OCI-LY3 (cell line): ENCODE measurements at regions not wholly inside any gene's neighbourhood (a gene's known extent, or its start where the extent isn't known, plus 50 kb on each side); places are given as distances from the start of the nearest gene placed in this dataset.

Source experiments
- H2AFZ ChIP-seq: fragments of 200-600, 300-600 bp; shearing (Covaris generic); 2 replicates; pipeline ENCODE4 v1.6.0; 2014; ENCODE audit warnings: antibody characterized with exemption, low read depth, low read length
- H3K27ac ChIP-seq: fragments of 200-600, 300-600 bp; sonication (generic); 2 replicates; pipeline ENCODE4 v1.5.1; 2014; ENCODE audit warnings: mild to moderate bottlenecking, low read length, moderate library complexity, mixed read lengths
- H3K27me3 ChIP-seq: fragments of 200-600, 300-600 bp; sonication (generic); 2 replicates; pipeline ENCODE4 v1.6.1; 2014; ENCODE audit warnings: low read depth, low read length, mixed read lengths
- H3K36me3 ChIP-seq: fragments of 200-600, 300-600 bp; sonication (generic); replicated peaks from 2 replicates; pipeline ENCODE3; 2014; ENCODE audit warnings: low read depth, low read length, mixed read lengths
- H3K4me1 ChIP-seq: fragments of 300-600, 200-600 bp; sonication (generic); 2 replicates; pipeline ENCODE4 v1.6.1; 2014; ENCODE audit warnings: low read length, mixed read lengths
- H3K4me2 ChIP-seq: fragments of 200-600, 300-600 bp; sonication (generic); 2 replicates; pipeline ENCODE4 v1.6.1; 2014; ENCODE audit warnings: low read length, mixed read lengths
- H3K4me3 ChIP-seq: fragments of 300-600, 200-600 bp; sonication (generic); 2 replicates; pipeline ENCODE4 v1.5.1; 2014; ENCODE audit warnings: antibody characterized with exemption, mild to moderate bottlenecking, low read length, moderate library complexity
- H3K79me2 ChIP-seq: fragments of 300-600, 200-600 bp; shearing (Covaris generic); 2 replicates; pipeline ENCODE4 v1.6.1; 2014; ENCODE audit warnings: mild to moderate bottlenecking, low read length, mixed read lengths
- H3K9ac ChIP-seq: fragments of 300-600, 200-600 bp; shearing (Covaris generic); 2 replicates; pipeline ENCODE4 v1.6.0; 2014; ENCODE audit warnings: mild to moderate bottlenecking, low read length, moderate library complexity
- H3K9me3 ChIP-seq: fragments of 200-600, 300-600 bp; shearing (Covaris generic); 2 replicates; pipeline ENCODE4 v1.6.1; 2014; ENCODE audit warnings: low read length, mixed read lengths; ENCODE audit not compliant: insufficient read depth
- H4K20me1 ChIP-seq: fragments of 200-600, 300-600 bp; sonication (generic); 2 replicates; pipeline ENCODE4 v1.6.1; 2016; ENCODE audit warnings: low read length, mixed read lengths; ENCODE audit not compliant: insufficient read depth
- CTCF ChIP-seq: fragments of 200-600, 300-600 bp; sonication (generic); IDR thresholded peaks from 2 replicates; pipeline ENCODE4 v1.5.1; 2014; ENCODE audit warnings: antibody characterized with exemption, low read length, low read depth
- EZH2phosphoT487 ChIP-seq: fragments of 200-600 bp; shearing (Covaris generic); IDR thresholded peaks from 2 replicates; pipeline ENCODE4 v1.6.1; 2018; ENCODE audit warnings: antibody characterized with exemption, mixed run types, low read depth

DNA sequence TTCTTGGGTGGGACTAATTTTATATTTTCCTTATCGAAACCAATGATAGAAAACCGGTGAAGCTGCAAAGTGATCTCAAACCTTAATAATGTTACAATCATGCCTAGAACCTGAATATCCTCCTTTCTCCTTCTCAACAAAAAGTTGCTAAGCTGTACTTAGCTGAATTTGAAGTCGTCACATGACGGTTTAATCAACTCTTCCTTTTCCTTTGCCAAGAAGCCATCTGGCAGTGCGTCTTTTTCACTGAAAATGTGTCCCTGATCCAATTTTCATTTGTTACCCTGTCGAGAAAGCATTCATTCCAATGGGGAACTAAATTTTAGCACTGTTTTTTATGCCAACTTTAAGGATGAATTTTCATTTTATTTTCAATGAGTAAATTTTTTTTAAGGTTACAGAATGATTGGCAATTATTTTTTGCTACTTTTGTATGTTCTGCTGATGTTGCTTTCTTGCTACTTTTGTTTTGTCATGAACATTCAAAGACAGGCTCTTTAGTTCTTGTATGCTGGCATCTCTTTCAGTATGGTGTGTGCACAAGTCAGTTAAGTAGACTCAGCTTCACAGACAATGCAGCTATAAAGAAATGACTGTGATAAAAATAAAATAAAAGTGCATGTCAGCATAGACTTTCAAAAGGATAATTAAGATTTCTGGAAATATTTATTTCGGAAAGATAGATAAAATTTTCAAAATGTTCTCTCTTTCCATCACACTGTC lies 980.0 kb downstream of the DNAJB9 start:
- no peaks in the 10 kb centered on the region for H4K20me1 ChIP-seq
- no peaks in the 10 kb centered on the region for H3K79me2 ChIP-seq
- H3K9me3 ChIP-seq: no peaks in the 10 kb centered on the region
- no peak overlapping the region for H3K27ac ChIP-seq
- H3K9ac ChIP-seq: no peak overlapping the region
- no peak overlapping the region for H2AFZ ChIP-seq
- no peak overlapping the region for H3K4me2 ChIP-seq
- no peaks in the 10 kb centered on the region for H3K36me3 ChIP-seq
- TF ChIP-seq EZH2phosphoT487 (no peak), CTCF (no peak)
- no peak overlapping the region for H3K4me3 ChIP-seq
- no peaks in the 10 kb centered on the region for H3K4me1 ChIP-seq
- no peaks in the 10 kb centered on the region for H3K27me3 ChIP-seq

DNA sequence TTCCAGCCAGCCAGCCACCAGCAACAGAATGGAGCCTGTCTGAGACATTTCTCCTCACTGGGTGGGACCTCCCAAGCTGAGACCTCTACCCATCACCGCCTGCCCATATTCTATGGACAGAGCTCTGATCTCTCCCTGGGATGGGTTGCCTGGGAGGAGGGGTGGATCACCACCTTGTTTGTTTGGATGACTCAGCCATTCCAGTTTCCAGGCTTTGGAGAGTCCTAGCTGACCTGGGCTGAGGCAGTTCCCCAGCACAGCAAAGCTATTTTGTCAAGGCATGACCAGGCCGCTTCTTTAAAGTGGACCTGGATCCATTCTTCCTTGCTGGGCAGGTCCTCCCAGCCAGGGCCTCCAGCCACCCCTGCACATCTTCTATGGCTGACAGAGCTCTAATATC lies 982.3 kb downstream of the DNAJB9 start:
- Histone ChIP-seq H3K27ac (no peak overlapping the region), H3K9ac (no peak overlapping the region), H3K4me1 (no peaks in the 10 kb centered on the region), H3K9me3 (no peaks in the 10 kb centered on the region), H2AFZ (no peak overlapping the region), H3K4me2 (no peak overlapping the region), H3K27me3 (no peaks in the 10 kb centered on the region), H3K4me3 (no peak overlapping the region), H3K36me3 (no peaks in the 10 kb centered on the region), H3K79me2 (no peaks in the 10 kb centered on the region), H4K20me1 (no peaks in the 10 kb centered on the region)
- TF ChIP-seq EZH2phosphoT487 (no peak), CTCF (no peak)

DNA sequence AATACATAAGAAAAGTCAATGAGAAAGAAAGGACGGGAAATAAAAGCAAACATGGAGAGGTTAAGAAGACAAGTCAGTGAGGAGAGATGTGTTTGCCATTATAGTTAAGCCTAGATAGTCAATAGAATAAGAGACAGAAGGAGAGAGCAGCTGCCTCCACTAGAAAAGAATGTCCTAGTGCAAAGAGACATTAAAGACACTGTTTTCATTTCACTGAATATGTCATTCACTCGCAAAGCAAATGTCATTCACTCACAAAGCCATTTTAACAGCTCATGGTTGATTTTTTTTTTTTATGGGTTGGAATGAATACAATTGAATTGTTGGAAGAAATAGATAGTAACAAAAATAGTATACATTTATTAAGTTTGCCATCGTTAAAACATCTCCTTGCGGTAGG lies 1007.6 kb downstream of the DNAJB9 start:
- Histone ChIP-seq H3K36me3 (no peaks in the 10 kb centered on the region), H3K9ac (no peak overlapping the region), H4K20me1 (no peaks in the 10 kb centered on the region), H3K4me3 (no peak overlapping the region), H3K27ac (no peak overlapping the region), H3K4me2 (no peak overlapping the region), H3K4me1 (no peaks in the 10 kb centered on the region), H3K27me3 (no peaks in the 10 kb centered on the region), H3K9me3 (no peaks in the 10 kb centered on the region), H2AFZ (no peak overlapping the region), H3K79me2 (no peaks in the 10 kb centered on the region)
- TF ChIP-seq EZH2phosphoT487 (no peak), CTCF (no peak)

DNA sequence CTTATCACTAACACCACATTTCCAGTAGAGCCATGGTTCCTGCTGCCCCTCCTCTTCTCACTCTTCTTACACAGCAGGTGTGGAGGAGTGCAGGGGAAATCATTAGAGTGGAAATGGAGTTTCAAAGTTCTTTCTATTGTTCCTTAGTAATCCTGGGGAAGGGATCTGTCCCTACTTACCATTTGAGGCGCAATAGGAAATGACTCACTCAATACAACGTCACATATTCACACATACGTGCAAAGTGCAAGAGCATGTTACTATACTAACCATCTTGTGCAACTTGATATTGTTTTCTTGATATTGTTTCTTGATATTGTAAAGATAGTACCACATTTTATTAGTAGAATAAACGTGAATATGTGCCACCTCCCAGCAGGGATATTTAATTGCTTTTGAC lies 1010.2 kb downstream of the DNAJB9 start:
- no peak overlapping the region for H3K9ac ChIP-seq
- H3K4me1 ChIP-seq: no peaks in the 10 kb centered on the region
- no peaks in the 10 kb centered on the region for H3K27me3 ChIP-seq
- no peak overlapping the region for H2AFZ ChIP-seq
- no peak overlapping the region for H3K4me2 ChIP-seq
- H4K20me1 ChIP-seq: no peaks in the 10 kb centered on the region
- TF ChIP-seq CTCF (no peak), EZH2phosphoT487 (no peak)
- H3K79me2 ChIP-seq: no peaks in the 10 kb centered on the region
- no peak overlapping the region for H3K27ac ChIP-seq
- no peaks in the 10 kb centered on the region for H3K9me3 ChIP-seq
- H3K36me3 ChIP-seq: no peaks in the 10 kb centered on the region
- H3K4me3 ChIP-seq: no peak overlapping the region
